ENCODE measurements at regions not wholly inside any gene's neighbourhood (a gene's known extent, or its start where the extent isn't known, plus 50 kb on each side); places are given as distances from the start of the nearest gene placed in this dataset.

DNA sequence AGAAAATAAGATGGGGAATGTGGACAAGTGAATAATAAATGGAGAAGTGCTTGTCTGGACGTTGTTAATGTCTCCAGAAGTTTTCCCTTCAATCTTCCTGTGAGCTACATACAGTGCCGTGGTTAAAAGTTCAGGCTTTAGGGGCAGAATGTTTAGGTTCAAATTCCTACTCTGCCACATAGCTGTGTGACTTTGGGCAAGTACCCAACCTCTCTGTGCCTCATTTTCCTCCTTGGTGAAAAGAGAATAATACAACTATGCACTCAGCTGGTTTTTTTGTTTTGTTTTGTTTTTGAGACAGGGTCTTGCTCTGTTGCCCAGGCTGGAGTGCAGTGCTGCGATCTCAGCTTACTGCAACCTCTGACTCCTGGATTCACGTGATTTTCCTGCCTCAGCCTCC is 143.5 kb downstream of the CHIC2 start:
- no peak for DNase-seq (ENCODE audit: low read depth in 2 of 3, low spot score in 2 of 3)

DNA sequence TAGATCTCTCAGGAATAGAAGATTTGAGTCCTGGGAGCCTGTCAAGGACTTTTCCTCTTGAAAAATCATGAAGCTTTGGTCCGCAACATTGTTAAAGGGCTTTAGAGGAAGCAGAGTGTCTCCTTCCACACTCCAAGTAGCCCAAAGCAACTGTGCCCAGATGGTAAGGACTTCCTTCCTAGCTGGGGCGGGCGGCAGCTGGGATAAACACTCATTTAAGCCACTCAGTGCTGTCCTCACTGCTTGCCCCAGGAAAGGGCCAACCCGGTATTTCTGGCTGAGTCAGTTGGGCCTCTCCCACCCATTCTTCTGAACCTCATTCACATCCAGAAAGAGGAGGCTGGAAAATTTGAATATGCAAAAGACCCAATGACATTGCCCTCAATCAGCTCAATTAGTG is 144.3 kb downstream of the CHIC2 start:
- no peak for DNase-seq (ENCODE audit: low read depth in 2 of 3, low spot score in 2 of 3)

GRCh38 chr4:53919535-53919934 is 144.9 kb downstream of the CHIC2 start:
- DNase-seq (ENCODE audit: low read depth in 2 of 3, low spot score in 2 of 3): no peak

GRCh38 chr4:53917729-53918128 is 146.7 kb downstream of the CHIC2 start:
- no peak for DNase-seq (ENCODE audit: low read depth in 2 of 3, low spot score in 2 of 3)

- no peak for DNase-seq (ENCODE audit: low read depth in 2 of 3, low spot score in 2 of 3)
Observed at GRCh38 chr4:53916431-53916889, 147.9 kb downstream of the CHIC2 start.

DNA sequence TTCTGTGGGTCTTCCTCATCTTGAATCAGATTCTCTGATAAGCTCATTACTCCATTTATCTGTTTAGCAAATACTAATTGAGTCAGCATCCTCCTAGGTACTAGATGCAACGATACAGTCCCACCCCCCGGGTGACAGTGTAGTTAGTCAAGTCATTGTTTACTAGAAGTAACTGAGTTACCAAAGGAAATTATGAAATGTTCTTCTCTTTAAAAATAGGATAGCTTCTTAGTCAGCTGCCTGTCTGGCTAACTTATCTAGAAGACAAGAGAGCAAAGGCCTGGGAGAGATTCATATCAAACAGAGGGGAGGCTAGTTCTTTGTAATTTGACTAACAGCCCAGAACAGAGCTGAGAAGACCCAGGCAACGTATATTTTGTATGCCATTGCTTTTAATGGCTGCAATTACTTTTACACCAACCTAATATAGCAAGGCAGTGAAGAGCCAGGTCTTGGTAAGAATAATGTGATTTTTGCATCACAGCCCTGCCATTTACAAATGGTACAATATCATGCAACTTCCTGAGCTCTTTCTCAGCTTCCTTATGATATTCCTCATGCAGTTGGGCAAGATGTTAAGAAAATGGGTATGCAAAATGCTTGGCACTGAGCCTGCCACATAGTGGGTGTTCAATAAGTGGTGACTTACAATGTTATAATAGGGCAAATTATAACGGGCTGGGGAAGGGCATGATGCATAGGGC is 149.9 kb downstream of the CHIC2 start:
- DNase-seq (ENCODE audit: low read depth in 2 of 3, low spot score in 2 of 3): no peak

DNA sequence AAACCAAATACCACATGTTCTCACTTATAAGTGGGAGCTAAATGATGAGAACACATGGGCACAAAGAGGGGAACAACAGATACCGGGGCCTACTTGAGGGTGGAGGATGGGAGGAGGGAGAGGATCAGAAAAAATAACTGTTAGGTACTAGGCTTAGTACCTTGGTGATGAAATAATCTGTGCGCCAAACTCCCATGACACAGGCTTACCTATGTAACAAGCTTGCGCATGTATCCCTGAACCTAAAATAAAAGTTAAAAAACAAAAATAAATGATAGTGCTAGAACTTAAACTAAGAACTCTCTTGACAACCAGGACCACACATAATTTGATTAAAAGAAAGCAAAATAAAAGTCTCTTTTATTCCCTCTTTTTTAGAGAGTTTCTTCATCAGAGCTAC is 150.6 kb downstream of the CHIC2 start:
- DNase-seq (ENCODE audit: low read depth in 2 of 3, low spot score in 2 of 3): no peak

GRCh38 chr4:53912766-53913497 is 151.5 kb downstream of the CHIC2 start:
- no peak for DNase-seq (ENCODE audit: low read depth in 2 of 3, low spot score in 2 of 3)

DNA sequence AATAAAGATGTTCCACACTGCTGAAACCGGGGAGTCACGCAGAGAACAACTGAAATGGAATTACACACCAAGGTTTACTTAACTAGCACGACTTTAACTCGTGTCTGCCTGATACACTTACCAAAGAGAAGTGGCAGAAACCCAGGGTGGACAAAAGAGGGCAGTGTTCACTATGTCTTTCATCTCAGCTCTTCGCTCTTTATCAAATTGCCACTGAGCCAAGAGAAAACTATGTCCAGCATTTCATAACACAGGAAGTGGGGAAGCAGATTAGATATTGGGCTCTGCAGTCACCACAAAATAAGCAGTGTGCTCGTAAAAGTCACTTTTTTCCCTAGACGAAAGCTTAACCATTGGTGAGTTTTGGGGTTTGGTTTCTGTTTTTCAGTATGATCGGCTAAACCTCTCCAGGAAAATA is 155.7 kb downstream of the CHIC2 start:
- DNase-seq (ENCODE audit: low read depth in 2 of 3, low spot score in 2 of 3): no peak

GRCh38 chr4:53907772-53908171 is 156.6 kb downstream of the CHIC2 start:
- no peak for DNase-seq (ENCODE audit: low read depth in 2 of 3, low spot score in 2 of 3)

- DNase-seq (ENCODE audit: low read depth in 2 of 3, low spot score in 2 of 3): no peak
Observed at GRCh38 chr4:53906606-53907190, 157.7 kb downstream of the CHIC2 start.

- DNase-seq (ENCODE audit: low read depth in 2 of 3, low spot score in 2 of 3): no peak
Observed at GRCh38 chr4:53905941-53906377, 158.4 kb downstream of the CHIC2 start.

DNA sequence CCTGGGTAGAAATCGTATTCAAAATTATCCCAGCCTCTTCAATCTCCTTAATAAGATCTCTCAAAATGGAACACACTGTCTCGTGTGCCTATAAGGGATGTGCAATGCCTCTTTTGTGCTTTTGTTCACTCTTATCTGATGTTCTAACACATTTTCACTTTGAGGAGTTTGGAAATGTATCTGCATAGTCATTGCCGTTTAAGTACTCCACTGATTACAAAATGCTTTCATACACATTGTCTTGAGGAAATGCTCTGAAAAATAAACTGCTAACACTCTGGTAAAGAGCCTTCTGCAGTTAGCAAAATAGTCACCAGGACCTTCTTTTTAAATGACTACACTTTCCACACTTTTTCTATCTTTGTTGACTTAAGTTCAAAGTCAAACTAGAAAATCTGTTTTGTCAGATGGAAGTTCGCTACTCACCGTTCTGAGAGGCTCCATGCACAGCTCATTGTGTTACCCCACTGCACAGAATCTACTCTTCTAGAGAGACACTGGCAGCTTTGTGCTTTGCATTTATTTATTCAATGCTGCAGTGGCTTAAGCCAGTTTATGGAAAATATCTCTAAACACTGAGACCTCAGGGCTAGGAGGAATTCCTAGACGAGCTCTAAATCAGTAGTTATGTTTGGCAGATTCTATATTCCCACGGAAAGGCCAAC is 159.0 kb downstream of the CHIC2 start:
- no peak for DNase-seq (ENCODE audit: low read depth in 2 of 3, low spot score in 2 of 3)

- DNase-seq (ENCODE audit: low read depth in 2 of 3, low spot score in 2 of 3): no peak
Observed at GRCh38 chr4:53902786-53903185, 161.6 kb downstream of the CHIC2 start.

- DNase-seq (ENCODE audit: low read depth in 2 of 3, low spot score in 2 of 3): no peak
Observed at GRCh38 chr4:53900271-53900649, 164.1 kb downstream of the CHIC2 start.

GRCh38 chr4:53899586-53900270 is 164.7 kb downstream of the CHIC2 start:
- no peak for DNase-seq (ENCODE audit: low read depth in 2 of 3, low spot score in 2 of 3)

GRCh38 chr4:53895137-53895536 is 169.3 kb downstream of the CHIC2 start:
- DNase-seq (ENCODE audit: low read depth in 2 of 3, low spot score in 2 of 3): no peak

DNA sequence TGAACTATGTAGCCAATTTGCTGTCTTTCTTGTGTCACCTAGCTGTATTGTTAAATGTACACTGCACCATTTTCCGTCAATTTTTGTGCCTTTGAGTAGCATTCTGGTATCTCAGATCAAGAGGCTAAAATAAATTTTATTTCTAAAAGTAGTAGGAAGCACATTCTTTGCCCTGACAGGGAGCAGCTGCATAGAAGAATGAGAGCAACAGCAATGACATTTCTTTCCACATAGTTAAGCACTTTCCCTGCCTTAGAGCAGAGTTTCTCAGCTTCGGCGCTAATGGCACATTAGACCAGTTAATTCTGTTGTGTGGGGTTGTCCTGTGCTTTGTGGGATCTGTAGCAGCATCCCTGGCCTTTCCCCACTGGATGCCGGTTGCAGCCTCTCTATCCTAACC is 173.9 kb downstream of the CHIC2 start:
- no peak for DNase-seq (ENCODE audit: low read depth in 2 of 3, low spot score in 2 of 3)

- DNase-seq (ENCODE audit: low read depth in 2 of 3, low spot score in 2 of 3): no peak
Observed at GRCh38 chr4:53889326-53890055, 174.9 kb downstream of the CHIC2 start.

- no peak for DNase-seq (ENCODE audit: low read depth in 2 of 3, low spot score in 2 of 3)
Observed at GRCh38 chr4:53886090-53886489, 178.3 kb downstream of the CHIC2 start.

- no peak for DNase-seq (ENCODE audit: low read depth in 2 of 3, low spot score in 2 of 3)
Observed at GRCh38 chr4:53885668-53886067, 178.7 kb downstream of the CHIC2 start.
